ENCODE measurements at regions not wholly inside any gene's neighbourhood (a gene's known extent, or its start where the extent isn't known, plus 50 kb on each side); places are given as distances from the start of the nearest gene placed in this dataset.

DNA sequence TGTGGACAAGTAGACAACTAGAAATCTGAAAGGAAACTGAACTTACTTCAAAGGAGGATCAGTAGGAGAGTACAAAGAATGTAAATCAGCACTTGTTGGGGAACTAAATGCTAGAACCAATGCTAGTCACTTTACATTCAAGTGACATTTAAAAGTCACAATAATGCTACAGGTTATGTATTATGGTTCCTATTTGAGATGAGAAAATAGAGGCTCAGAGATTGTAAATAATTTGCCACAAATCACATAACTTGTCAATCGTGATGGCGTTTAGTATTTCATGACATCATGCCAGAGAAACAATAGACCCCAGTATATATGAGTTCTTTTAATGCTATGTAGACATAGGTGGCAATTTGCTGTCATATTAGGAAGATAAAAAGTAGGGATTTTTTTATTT lies 467.8 kb upstream of the CBLB start:
- H3K9ac ChIP-seq (ENCODE audit: extremely low read depth, low read length, poor library complexity, severe bottlenecking), result no peak overlapping the region
- H3K4me3 ChIP-seq (ENCODE audit: low read length), result no peak overlapping the region
- Mint-ChIP-seq H3K27ac (no peak overlapping the region), H3K9me3 (no peaks in the 10 kb centered on the region), H3K4me3 (no peak overlapping the region), H3K27me3 (ENCODE audit: insufficient read depth) (no peaks in the 10 kb centered on the region), H3K4me1 (no peaks in the 10 kb centered on the region), H3K36me3 (ENCODE audit: low read depth) (no peaks in the 10 kb centered on the region)
- no peak for DNase-seq
- no peaks in the 10 kb centered on the region for H3K27me3 ChIP-seq (ENCODE audit: control insufficient read depth, insufficient read depth, low read length, poor library complexity, severe bottlenecking)
- no peaks in the 10 kb centered on the region for H3K4me1 ChIP-seq (ENCODE audit: control insufficient read depth, insufficient read depth, low read length)
- WGBS, 2 experiments (ENCODE audit: insufficient coverage in 1 of 2, insufficient read length in 1 of 2), result 88% methylated on average over 2 of the region's 2 CpGs; no CpG with 5 or more reads in 1 of the 2 experiments
- TF ChIP-seq, protein P1, sequence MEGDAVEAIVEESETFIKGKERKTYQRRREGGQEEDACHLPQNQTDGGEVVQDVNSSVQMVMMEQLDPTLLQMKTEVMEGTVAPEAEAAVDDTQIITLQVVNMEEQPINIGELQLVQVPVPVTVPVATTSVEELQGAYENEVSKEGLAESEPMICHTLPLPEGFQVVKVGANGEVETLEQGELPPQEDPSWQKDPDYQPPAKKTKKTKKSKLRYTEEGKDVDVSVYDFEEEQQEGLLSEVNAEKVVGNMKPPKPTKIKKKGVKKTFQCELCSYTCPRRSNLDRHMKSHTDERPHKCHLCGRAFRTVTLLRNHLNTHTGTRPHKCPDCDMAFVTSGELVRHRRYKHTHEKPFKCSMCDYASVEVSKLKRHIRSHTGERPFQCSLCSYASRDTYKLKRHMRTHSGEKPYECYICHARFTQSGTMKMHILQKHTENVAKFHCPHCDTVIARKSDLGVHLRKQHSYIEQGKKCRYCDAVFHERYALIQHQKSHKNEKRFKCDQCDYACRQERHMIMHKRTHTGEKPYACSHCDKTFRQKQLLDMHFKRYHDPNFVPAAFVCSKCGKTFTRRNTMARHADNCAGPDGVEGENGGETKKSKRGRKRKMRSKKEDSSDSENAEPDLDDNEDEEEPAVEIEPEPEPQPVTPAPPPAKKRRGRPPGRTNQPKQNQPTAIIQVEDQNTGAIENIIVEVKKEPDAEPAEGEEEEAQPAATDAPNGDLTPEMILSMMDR (conservative IDR thresholded peaks at IDR 0.05), result no peak
- no peak overlapping the region for H3K27ac ChIP-seq (ENCODE audit: low read depth, low read length)
- no peaks in the 10 kb centered on the region for H3K9me3 ChIP-seq (ENCODE audit: control insufficient read depth, low read length)
- H3K36me3 ChIP-seq (ENCODE audit: control insufficient read depth, insufficient read depth, low read length), result no peaks in the 10 kb centered on the region

DNA sequence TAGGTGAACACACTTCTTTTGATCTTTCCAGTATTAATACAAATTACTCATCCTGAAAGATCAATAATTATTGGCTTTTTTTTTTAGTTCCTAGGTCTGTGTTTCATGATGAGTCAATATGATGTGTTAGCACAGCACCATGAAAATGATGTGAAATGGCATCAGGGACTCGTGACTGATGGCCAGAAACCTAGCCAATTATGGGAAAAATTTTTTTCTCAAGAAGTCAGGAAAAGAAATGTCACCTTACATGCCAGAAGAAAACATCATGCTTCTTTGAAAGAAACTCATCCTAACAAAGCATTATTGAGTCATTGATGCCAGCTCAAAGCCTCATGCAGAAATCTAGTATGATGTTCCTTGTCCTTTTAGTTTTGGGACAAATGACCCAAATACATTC lies 468.3 kb upstream of the CBLB start:
- no peak overlapping the region for H3K4me3 ChIP-seq (ENCODE audit: low read length)
- no peak overlapping the region for H3K9ac ChIP-seq (ENCODE audit: extremely low read depth, low read length, poor library complexity, severe bottlenecking)
- no peak overlapping the region for H3K27ac ChIP-seq (ENCODE audit: low read depth, low read length)
- 93 to 100% methylated on average over 1 of the region's 1 CpG for WGBS, 2 experiments (ENCODE audit: insufficient coverage in 1 of 2, insufficient read length in 1 of 2)
- Mint-ChIP-seq H3K36me3 (ENCODE audit: low read depth) (no peaks in the 10 kb centered on the region), H3K9me3 (no peaks in the 10 kb centered on the region), H3K27me3 (ENCODE audit: insufficient read depth) (no peaks in the 10 kb centered on the region), H3K27ac (no peak overlapping the region), H3K4me3 (no peak overlapping the region), H3K4me1 (no peaks in the 10 kb centered on the region)
- TF ChIP-seq, protein P1 (conservative IDR thresholded peaks at IDR 0.05), result no peak
- no peaks in the 10 kb centered on the region for H3K36me3 ChIP-seq (ENCODE audit: control insufficient read depth, insufficient read depth, low read length)
- H3K4me1 ChIP-seq (ENCODE audit: control insufficient read depth, insufficient read depth, low read length), result no peaks in the 10 kb centered on the region
- H3K9me3 ChIP-seq (ENCODE audit: control insufficient read depth, low read length), result no peaks in the 10 kb centered on the region
- H3K27me3 ChIP-seq (ENCODE audit: control insufficient read depth, insufficient read depth, low read length, poor library complexity, severe bottlenecking), result no peaks in the 10 kb centered on the region
- DNase-seq, result no peak

DNA sequence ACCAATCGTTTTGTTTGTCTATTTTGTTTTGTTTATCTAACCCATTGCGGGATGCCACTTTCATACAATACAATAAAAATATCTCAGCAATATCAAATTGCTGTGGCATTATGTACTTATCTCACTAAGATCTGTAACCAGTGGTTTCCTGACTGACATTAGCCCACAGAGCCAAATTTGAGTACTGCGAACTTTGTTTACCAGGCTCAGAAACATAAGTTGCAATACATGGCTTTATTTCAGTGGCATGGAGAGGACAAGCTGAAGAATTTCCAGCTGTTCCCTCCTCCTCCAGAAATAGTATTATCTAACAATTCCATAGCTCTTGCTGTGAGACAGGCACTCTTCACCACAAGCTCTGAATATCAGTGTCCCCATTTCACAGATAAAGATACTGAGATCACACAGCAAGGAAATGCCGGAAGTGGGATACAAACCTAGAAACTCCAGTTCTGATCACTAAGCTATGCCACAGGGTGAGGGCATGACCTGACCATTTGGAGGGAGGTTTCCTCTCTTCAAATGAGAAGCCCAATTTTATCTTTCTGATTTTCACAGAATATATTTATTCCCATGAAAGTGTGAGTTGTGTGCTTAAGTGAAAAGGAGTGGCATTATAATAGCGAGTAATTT lies 469.9 kb upstream of the CBLB start:
- H3K27ac Mint-ChIP-seq, result no peak overlapping the region
- H3K4me3 Mint-ChIP-seq, result no peak overlapping the region
- 95 to 100% methylated on average over 2 to 5 of the region's 5 CpGs for WGBS, 2 experiments (ENCODE audit: insufficient coverage in 1 of 2, insufficient read length in 1 of 2)
- no peaks in the 10 kb centered on the region for H3K9me3 ChIP-seq (ENCODE audit: control insufficient read depth, low read length)
- H3K9me3 Mint-ChIP-seq, result no peaks in the 10 kb centered on the region
- no peaks in the 10 kb centered on the region for H3K4me1 Mint-ChIP-seq
- H3K9ac ChIP-seq (ENCODE audit: extremely low read depth, low read length, poor library complexity, severe bottlenecking), result no peak overlapping the region
- no peaks in the 10 kb centered on the region for H3K27me3 ChIP-seq (ENCODE audit: control insufficient read depth, insufficient read depth, low read length, poor library complexity, severe bottlenecking)
- H3K36me3 Mint-ChIP-seq (ENCODE audit: low read depth), result no peaks in the 10 kb centered on the region
- no peaks in the 10 kb centered on the region for H3K4me1 ChIP-seq (ENCODE audit: control insufficient read depth, insufficient read depth, low read length)
- H3K27me3 Mint-ChIP-seq (ENCODE audit: insufficient read depth), result no peaks in the 10 kb centered on the region
- H3K4me3 ChIP-seq (ENCODE audit: low read length), result no peak overlapping the region
- TF ChIP-seq, protein P1 (conservative IDR thresholded peaks at IDR 0.05), result no peak
- H3K27ac ChIP-seq (ENCODE audit: low read depth, low read length), result no peak overlapping the region
- no peak for DNase-seq
- no peaks in the 10 kb centered on the region for H3K36me3 ChIP-seq (ENCODE audit: control insufficient read depth, insufficient read depth, low read length)

All from endodermal cell (in vitro differentiated cells).